WTC11 (cell line): ENCODE measurements at regions not wholly inside any gene's neighbourhood (a gene's known extent, or its start where the extent isn't known, plus 50 kb on each side); places are given as distances from the start of the nearest gene placed in this dataset.

Experiments used
- ATAC-seq: fragments of 200-7000 bp; cut with Tn5 transposase; 2 replicates; pipeline ENCODE4 v1.10.0; 2021; ENCODE audit warnings: mild to moderate bottlenecking, moderate library complexity
- CTCF ChIA-PET: fragments of 300-600 bp; sonication (Branson Sonifier 250); formaldehyde crosslinking; loops from one replicate; lab custom pipeline; 2021; ENCODE audit warnings: antibody characterized with exemption; lab: Charles Lee
- POLR2A ChIA-PET: fragments of 350-600 bp; sonication (Branson Sonifier 250); formaldehyde crosslinking; loops from one replicate; lab custom pipeline; 2021; ENCODE audit warnings: antibody characterized with exemption; lab: Charles Lee
- DNase-seq: peaks from one replicate; pipeline ENCODE4 v3.0.0; 2021; ENCODE audit warnings: low spot score
- H3K27ac Mint-ChIP-seq: 2 replicates; pipeline ENCODE4 v1.8.0; 2021; ENCODE audit warnings: mixed read lengths
- H3K27me3 Mint-ChIP-seq: 2 replicates; pipeline ENCODE4 v1.8.0; 2021; ENCODE audit warnings: low read depth, mild to moderate bottlenecking, moderate library complexity, mixed read lengths
- H3K36me3 Mint-ChIP-seq: 2 replicates; pipeline ENCODE4 v1.8.0; 2021; ENCODE audit warnings: mixed read lengths
- H3K4me1 Mint-ChIP-seq: 2 replicates; pipeline ENCODE4 v1.8.0; 2022; ENCODE audit warnings: mixed read lengths
- H3K4me3 Mint-ChIP-seq: 2 replicates; pipeline ENCODE4 v1.8.0; 2021; ENCODE audit warnings: mild to moderate bottlenecking, moderate library complexity, mixed read lengths
- H3K9me3 Mint-ChIP-seq: 2 replicates; pipeline ENCODE4 v1.8.0; 2021; ENCODE audit warnings: mixed read lengths
- ARID4B ChIP-seq: sonication (generic); formaldehyde crosslinking; IDR thresholded peaks from 2 replicates; pipeline ENCODE4 v1.8.0; 2023; ENCODE audit warnings: missing genetic modification reagents, mild to moderate bottlenecking, borderline replicate concordance
- CDX4 ChIP-seq: fragments of 250-450 bp; sonication (Bioruptor Pico); IDR thresholded peaks from 2 replicates; pipeline ENCODE4 v1.9.0; 2021; ENCODE audit warnings: moderate library complexity, mild to moderate bottlenecking, inconsistent platforms, borderline replicate concordance
- E2F5 ChIP-seq: sonication (generic); formaldehyde crosslinking; IDR thresholded peaks from 2 replicates; pipeline ENCODE4 v1.8.1; 2022; ENCODE audit warnings: mild to moderate bottlenecking, moderate library complexity, missing genetic modification reagents
- ELF4 ChIP-seq: sonication (generic); formaldehyde crosslinking; IDR thresholded peaks from 2 replicates; pipeline ENCODE4 v1.8.1; 2022; ENCODE audit warnings: low read depth, mild to moderate bottlenecking, moderate library complexity, missing genetic modification reagents
- GRHL2 ChIP-seq: fragments of 250-450 bp; sonication (Bioruptor Pico); IDR thresholded peaks from 2 replicates; pipeline ENCODE4 v1.8.0; 2022; ENCODE audit warnings: mild to moderate bottlenecking, moderate library complexity; ENCODE audit not compliant: insufficient replicate concordance, severe bottlenecking
- HMGA2 ChIP-seq: fragments of 250-450 bp; sonication (Bioruptor Pico); IDR thresholded peaks from 2 replicates; pipeline ENCODE4 v1.4.0; 2021; ENCODE audit warnings: mild to moderate bottlenecking, moderate library complexity
- IRF2 ChIP-seq: sonication (generic); formaldehyde crosslinking; IDR thresholded peaks from 2 replicates; pipeline ENCODE4 v1.8.0; 2022; ENCODE audit warnings: low read depth, missing genetic modification reagents, borderline replicate concordance
- JUN ChIP-seq: sonication (generic); formaldehyde crosslinking; IDR thresholded peaks from 2 replicates; pipeline ENCODE4 v1.8.0; 2023; ENCODE audit warnings: mild to moderate bottlenecking, missing genetic modification reagents
- MYBL2 ChIP-seq: sonication (generic); formaldehyde crosslinking; IDR thresholded peaks from 2 replicates; pipeline ENCODE4 v1.8.1; 2023; ENCODE audit warnings: mild to moderate bottlenecking, moderate library complexity, missing genetic modification reagents
- NR1H2 ChIP-seq: sonication (generic); formaldehyde crosslinking; IDR thresholded peaks from 2 replicates; pipeline ENCODE4 v1.9.0; 2021; ENCODE audit warnings: mild to moderate bottlenecking, moderate library complexity, missing genetic modification reagents
- NR2C2 ChIP-seq: sonication (generic); formaldehyde crosslinking; IDR thresholded peaks from 2 replicates; pipeline ENCODE4 v1.8.0; 2022; ENCODE audit warnings: mild to moderate bottlenecking, missing genetic modification reagents
- PRDM15 ChIP-seq: sonication (generic); formaldehyde crosslinking; IDR thresholded peaks from 2 replicates; pipeline ENCODE4 v1.8.0; 2022; ENCODE audit warnings: missing genetic modification reagents
- SMAD4 ChIP-seq: sonication (generic); formaldehyde crosslinking; IDR thresholded peaks from 2 replicates; pipeline ENCODE4 v1.8.0; 2022; ENCODE audit warnings: mild to moderate bottlenecking, missing genetic modification reagents
- TP53 ChIP-seq: sonication (generic); formaldehyde crosslinking; IDR thresholded peaks from 2 replicates; pipeline ENCODE4 v1.8.1; 2023; ENCODE audit warnings: mild to moderate bottlenecking, missing genetic modification reagents
- ZBTB43 ChIP-seq: sonication (generic); formaldehyde crosslinking; IDR thresholded peaks from 2 replicates; pipeline ENCODE4 v1.8.1; 2023; ENCODE audit warnings: mild to moderate bottlenecking, missing genetic modification reagents
- ZNF317 ChIP-seq: sonication (generic); formaldehyde crosslinking; IDR thresholded peaks from 2 replicates; pipeline ENCODE4 v1.8.1; 2023; ENCODE audit warnings: low read depth, mild to moderate bottlenecking, moderate library complexity, missing genetic modification reagents, borderline replicate concordance
- ZNF396 ChIP-seq: fragments of 250-450 bp; sonication (Bioruptor Pico); IDR thresholded peaks from 2 replicates; pipeline ENCODE4 v1.8.0; 2021; ENCODE audit warnings: mild to moderate bottlenecking, moderate library complexity, borderline replicate concordance
- ZNF423 ChIP-seq: fragments of 250-450 bp; sonication (Bioruptor Pico); IDR thresholded peaks from 2 replicates; pipeline ENCODE4 v2.1.2; 2022; ENCODE audit warnings: mild to moderate bottlenecking, moderate library complexity
- ZNF425 ChIP-seq: fragments of 250-450 bp; sonication (Bioruptor Pico); conservative IDR thresholded peaks from 2 replicates; pipeline ENCODE4 v1.9.0; 2021; ENCODE audit warnings: mild to moderate bottlenecking

- ChIA-PET POLR2A (no interaction called here), CTCF (no interaction called here)
- Mint-ChIP-seq H3K27me3 (no peaks in the 10 kb centered on the region), H3K9me3 (peaks cover 24% of the 10 kb centered on the region), H3K4me3 (no peak overlapping the region), H3K4me1 (no peaks in the 10 kb centered on the region), H3K36me3 (0 out of 2 replicates have a peak, but pooled peaks cover 4% of the 10 kb centered on the region), H3K27ac (no peak overlapping the region)
- DNase-seq (no peak), ATAC-seq (no peak)
- TF ChIP-seq NR2C2 (CRISPR knock-in tag) (no peak), ARID4B (no peak), TP53 (CRISPR knock-in tag) (no peak), MYBL2 (CRISPR knock-in tag) (no peak), ZNF423 (CRISPR knock-in tag) (no peak), ELF4 (CRISPR knock-in tag) (no peak), ZNF396 (CRISPR knock-in tag) (no peak), JUN (CRISPR knock-in tag) (no peak), SMAD4 (CRISPR knock-in tag) (no peak), GRHL2 (CRISPR knock-in tag) (no peak)
These were observed 359.0 kb downstream of the IRX1 start for GRCh38 chr5:3954633-3955032.

GRCh38 chr5:3957658-3958057 lies 362.0 kb downstream of the IRX1 start:
- ATAC-seq, result no peak
- TF ChIP-seq ZNF425 (CRISPR knock-in tag) (no peak), ZBTB43 (CRISPR knock-in tag) (no peak), MYBL2 (CRISPR knock-in tag) (no peak), CDX4 (CRISPR knock-in tag) (no peak)
- TF ChIP-seq, all 79 proteins: peak for 0
- Mint-ChIP-seq H3K27me3 (no peaks in the 10 kb centered on the region), H3K27ac (no peak overlapping the region), H3K4me1 (no peaks in the 10 kb centered on the region), H3K4me3 (no peak overlapping the region), H3K9me3 (peaks cover 6% of the 10 kb centered on the region), H3K36me3 (no peaks in the 10 kb centered on the region)
- POLR2A ChIA-PET, result interaction anchor here (0.5 kb wide), 1 partner anchor 995 kb away, joined by 3 read pairs; no protein-coding TSS in a partner anchor
- CTCF ChIA-PET, result no interaction called here
- no peak for DNase-seq

- DNase-seq (no peak), ATAC-seq (no peak)
- POLR2A ChIA-PET, result interaction anchor here (0.5 kb wide), 1 partner anchor 995 kb away, joined by 3 read pairs; no protein-coding TSS in a partner anchor
- Mint-ChIP-seq H3K4me1 (no peaks in the 10 kb centered on the region), H3K36me3 (no peaks in the 10 kb centered on the region), H3K9me3 (peaks cover under 1% of the 10 kb centered on the region; the same call in 1 of the 2 replicates), H3K27ac (no peak overlapping the region), H3K27me3 (no peaks in the 10 kb centered on the region), H3K4me3 (no peak overlapping the region)
- CTCF ChIA-PET, result no interaction called here
- TF ChIP-seq HMGA2 (no peak), ZNF317 (no peak), PRDM15 (CRISPR knock-in tag) (no peak), E2F5 (CRISPR knock-in tag) (no peak), NR1H2 (CRISPR knock-in tag) (no peak), IRF2 (no peak), NR2C2 (CRISPR knock-in tag) (no peak)
These were observed 362.8 kb downstream of the IRX1 start for GRCh38 chr5:3958389-3958788.
